SK-N-SH (cell line): ENCODE measurements at regions not wholly inside any gene's neighbourhood (a gene's known extent, or its start where the extent isn't known, plus 50 kb on each side); places are given as distances from the start of the nearest gene placed in this dataset.

ENCODE experiments used
- CTCF ChIA-PET: fragments of 300-600, 350-600 bp; formaldehyde crosslinking; extraction: SDS; loops from one replicate; lab custom pipeline; 2021; lab: Yijun Ruan, JAX
- POLR2A ChIA-PET: fragments of 350-600 bp; sonication (Branson Sonifier 250); formaldehyde crosslinking; extraction: SDS; loops from one replicate; lab custom pipeline; 2020; ENCODE audit warnings: antibody characterized with exemption, inconsistent platforms; lab: Yijun Ruan, JAX
- DNase-seq: peaks from one replicate; pipeline ENCODE4 v3.0.0; 2012
- H2AFZ ChIP-seq: fragments of 200-600 bp; sonication (generic); 2 replicates; pipeline ENCODE4 v1.8.1; 2016; ENCODE audit warnings: antibody characterized with exemption, mild to moderate bottlenecking, low read depth
- H3F3A ChIP-seq: fragments of 200-600 bp; sonication (generic); replicated peaks from 2 replicates; pipeline ENCODE3; 2016; ENCODE audit warnings: antibody characterized with exemption, mild to moderate bottlenecking; ENCODE audit not compliant: insufficient read depth
- H3K27ac ChIP-seq, 2 experiments: fragments of 200-500 bp in 1 of 2; fragments of 200-600 bp in 1 of 2; sonication (Bioruptor generic) in 1 of 2; sonication (generic), shearing (Covaris generic) in 1 of 2; 2 replicates each; pipeline versions ENCODE4 v1.5.1 to v1.6.1; 2014 to 2016; ENCODE audit warnings: low read depth in 2 of 2, inconsistent platforms in 1 of 2, low read length in 1 of 2, mild to moderate bottlenecking in 1 of 2, mixed read lengths in 1 of 2
- H3K27me3 ChIP-seq: fragments of 200-600 bp; sonication (generic), shearing (Covaris generic); 2 replicates; pipeline ENCODE4 v1.6.1; 2016; ENCODE audit warnings: mixed run types; ENCODE audit not compliant: insufficient read depth
- H3K36me3 ChIP-seq, 2 experiments: fragments of 200-500 bp in 1 of 2; fragments of 200-600 bp in 1 of 2; sonication (Bioruptor generic) in 1 of 2; sonication (generic) in 1 of 2; replicated peaks in 1 of 2; 2 replicates each; pipeline versions ENCODE3 to v1.5.1; 2014 to 2016; ENCODE audit warnings: low read length in 1 of 2, mild to moderate bottlenecking in 1 of 2; ENCODE audit not compliant: insufficient read depth in 2 of 2, control insufficient read depth in 1 of 2
- H3K4me1 ChIP-seq, 2 experiments: fragments of 200-500 bp in 1 of 2; fragments of 200-600 bp in 1 of 2; sonication (Bioruptor generic) in 1 of 2; sonication (generic), shearing (Covaris generic) in 1 of 2; 2 replicates each; pipeline versions ENCODE4 v1.5.1 to v1.6.1; 2014 to 2016; ENCODE audit warnings: low read depth in 1 of 2, low read length in 1 of 2, mixed run types in 1 of 2; ENCODE audit not compliant: insufficient read depth in 2 of 2, control insufficient read depth in 1 of 2
- H3K4me2 ChIP-seq: fragments of 200-600 bp; sonication (generic), shearing (Covaris generic); 2 replicates; pipeline ENCODE4 v1.6.1; 2017; ENCODE audit warnings: mixed run types
- H3K4me3 ChIP-seq, 2 experiments: fragments of 200-500 bp in 1 of 2; fragments of 200-600 bp in 1 of 2; sonication (Bioruptor generic) in 1 of 2; sonication (generic), shearing (Covaris generic) in 1 of 2; 2 replicates each; pipeline versions ENCODE4 v1.5.1 to v1.8.1; 2014 to 2016; ENCODE audit warnings: low read depth in 2 of 2, inconsistent platforms in 1 of 2, low read length in 1 of 2, mild to moderate bottlenecking in 1 of 2, mixed read lengths in 1 of 2, moderate library complexity in 1 of 2
- H3K79me2 ChIP-seq: fragments of 200-600 bp; sonication (generic); 2 replicates; pipeline ENCODE4 v1.8.1; 2017; ENCODE audit warnings: mild to moderate bottlenecking; ENCODE audit not compliant: insufficient read depth
- H3K9ac ChIP-seq: fragments of 200-600 bp; sonication (generic); 2 replicates; pipeline ENCODE4 v1.6.1; 2017; ENCODE audit warnings: mixed run types
- H3K9me2 ChIP-seq: fragments of 200-600 bp; sonication (generic); 2 replicates; pipeline ENCODE4 v1.6.1; 2017; ENCODE audit warnings: mixed run types
- H3K9me3 ChIP-seq: fragments of 200-600 bp; sonication (generic); 2 replicates; pipeline ENCODE4 v1.6.1; 2017; ENCODE audit warnings: mixed run types, mild to moderate bottlenecking, moderate library complexity
- H4K20me1 ChIP-seq: fragments of 200-600 bp; sonication (generic); 2 replicates; pipeline ENCODE4 v1.6.1; 2017; ENCODE audit warnings: mild to moderate bottlenecking, mixed run types; ENCODE audit not compliant: insufficient read depth
- CHD2 ChIP-seq: fragments of 150-350 bp; IDR thresholded peaks from 2 replicates; pipeline ENCODE4 v1.6.1; 2018; ENCODE audit warnings: low read length; ENCODE audit not compliant: partially characterized antibody
- NRF1 ChIP-seq: IDR thresholded peaks from 2 replicates; pipeline ENCODE4 v1.6.1; 2012; ENCODE audit warnings: low read depth, mild to moderate bottlenecking, low read length
- POLR2AphosphoS5 ChIP-seq: IDR thresholded peaks from 2 replicates; pipeline ENCODE4 v1.6.1; 2012; ENCODE audit warnings: low read depth, low read length
- RAD21 ChIP-seq: IDR thresholded peaks from 2 replicates; pipeline ENCODE4 v1.6.1; 2012; ENCODE audit warnings: mild to moderate bottlenecking, low read length
- RCOR1 ChIP-seq: fragments of 150-350 bp; IDR thresholded peaks from 2 replicates; pipeline ENCODE4 v1.6.1; 2017; ENCODE audit warnings: antibody characterized with exemption, low read length
- RXRA ChIP-seq: IDR thresholded peaks from 2 replicates; pipeline ENCODE4 v1.4.0; 2012; ENCODE audit warnings: low read depth, mild to moderate bottlenecking, borderline replicate concordance
- SIN3A ChIP-seq: IDR thresholded peaks from 2 replicates; pipeline ENCODE4 v1.6.1; 2012; ENCODE audit warnings: low read depth, mild to moderate bottlenecking, low read length, moderate library complexity, borderline replicate concordance
- SMC3 ChIP-seq: IDR thresholded peaks from 2 replicates; pipeline ENCODE4 v1.6.1; 2012; ENCODE audit warnings: low read depth, low read length, improper control_type of control experiment
- TCF12 ChIP-seq: IDR thresholded peaks from 2 replicates; pipeline ENCODE4 v1.4.0; 2012
- TEAD4 ChIP-seq: IDR thresholded peaks from 2 replicates; pipeline ENCODE4 v1.4.0; 2012; ENCODE audit warnings: mild to moderate bottlenecking, borderline replicate concordance; ENCODE audit not compliant: insufficient read depth
- WGBS: methylation state at CpG from one replicate; pipeline ENCODE4 v1.1.6; 2017; ENCODE audit warnings: low lambda C conversion rate; 5-methylcytosine and 5-hydroxymethylcytosine counted together
- TF ChIP-seq, protein P1 (sequence below): fragments of 200-600 bp; sonication (generic); IDR thresholded peaks from 2 replicates; pipeline ENCODE4 v1.6.1; 2017; ENCODE audit warnings: antibody characterized with exemption, mild to moderate bottlenecking, moderate library complexity
- TF ChIP-seq, protein P2 (sequence below): IDR thresholded peaks from 2 replicates; pipeline ENCODE4 v1.4.0; 2012; ENCODE audit warnings: low read depth
- TF ChIP-seq, protein P3 (sequence below): IDR thresholded peaks from 2 replicates; pipeline ENCODE4 v1.6.1; 2012; ENCODE audit warnings: mild to moderate bottlenecking, low read depth, low read length, moderate library complexity
- TF ChIP-seq, protein P4 (sequence below): IDR thresholded peaks from 2 replicates; pipeline ENCODE4 v1.4.0; 2012; ENCODE audit warnings: low read depth, borderline replicate concordance

DNA sequence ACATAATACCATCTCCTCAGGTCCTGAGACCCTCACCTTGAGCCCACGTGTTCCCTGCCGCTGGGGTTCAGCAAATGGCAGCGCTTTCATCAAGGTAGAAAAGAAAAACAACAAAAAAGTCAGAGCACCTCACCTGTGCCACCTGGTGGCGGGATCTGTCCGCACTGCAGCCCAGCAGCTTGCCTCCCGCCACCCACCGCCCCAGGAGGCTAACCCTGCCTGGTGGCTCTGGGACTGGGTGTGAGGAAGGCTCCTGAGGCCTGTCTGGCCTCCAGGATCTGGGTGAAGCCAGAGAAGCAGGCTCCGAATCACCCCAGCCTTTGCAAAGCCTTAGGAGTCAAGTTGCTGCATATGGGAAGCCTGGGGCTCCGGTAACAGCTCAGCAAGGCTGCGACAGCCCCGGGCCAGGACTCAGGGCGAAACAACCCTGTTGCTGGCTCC lies 270.8 kb downstream of the BMP7 start:
- ChIA-PET POLR2A (no interaction called here), CTCF (interaction anchor here (1.0 to 5.7 kb wide), 20 partner anchors 8 to 457 kb away, joined by 3 to 47 read pairs (median 4); no protein-coding TSS in a partner anchor)
- Histone ChIP-seq H4K20me1 (no peaks in the 10 kb centered on the region), H3K36me3 (no peaks in the 10 kb centered on the region), H3K27ac (no peak overlapping the region), H3K9me3 (no peaks in the 10 kb centered on the region), H3K79me2 (no peaks in the 10 kb centered on the region), H3F3A (no peaks in the 10 kb centered on the region), H3K27me3 (peaks cover 18% of the 10 kb centered on the region; the same call in 1 of the 2 replicates), H3K4me1 (no peaks in the 10 kb centered on the region), H3K9me2 (no peaks in the 10 kb centered on the region), H3K4me2 (no peak overlapping the region), H2AFZ (no peak overlapping the region), H3K4me3 (peak overlapping the region in 1 of 2 experiments; percentile 12; a peak in 1 of 4 replicates), H3K9ac (no peak overlapping the region)
- TF ChIP-seq RCOR1 = no peak
- no peak for TF ChIP-seq POLR2AphosphoS5
- TF ChIP-seq, protein P1, sequence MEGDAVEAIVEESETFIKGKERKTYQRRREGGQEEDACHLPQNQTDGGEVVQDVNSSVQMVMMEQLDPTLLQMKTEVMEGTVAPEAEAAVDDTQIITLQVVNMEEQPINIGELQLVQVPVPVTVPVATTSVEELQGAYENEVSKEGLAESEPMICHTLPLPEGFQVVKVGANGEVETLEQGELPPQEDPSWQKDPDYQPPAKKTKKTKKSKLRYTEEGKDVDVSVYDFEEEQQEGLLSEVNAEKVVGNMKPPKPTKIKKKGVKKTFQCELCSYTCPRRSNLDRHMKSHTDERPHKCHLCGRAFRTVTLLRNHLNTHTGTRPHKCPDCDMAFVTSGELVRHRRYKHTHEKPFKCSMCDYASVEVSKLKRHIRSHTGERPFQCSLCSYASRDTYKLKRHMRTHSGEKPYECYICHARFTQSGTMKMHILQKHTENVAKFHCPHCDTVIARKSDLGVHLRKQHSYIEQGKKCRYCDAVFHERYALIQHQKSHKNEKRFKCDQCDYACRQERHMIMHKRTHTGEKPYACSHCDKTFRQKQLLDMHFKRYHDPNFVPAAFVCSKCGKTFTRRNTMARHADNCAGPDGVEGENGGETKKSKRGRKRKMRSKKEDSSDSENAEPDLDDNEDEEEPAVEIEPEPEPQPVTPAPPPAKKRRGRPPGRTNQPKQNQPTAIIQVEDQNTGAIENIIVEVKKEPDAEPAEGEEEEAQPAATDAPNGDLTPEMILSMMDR = peak; percentile 59
- TF ChIP-seq RXRA = no peak
- TF ChIP-seq SIN3A = no peak
- TF ChIP-seq, protein P2, sequence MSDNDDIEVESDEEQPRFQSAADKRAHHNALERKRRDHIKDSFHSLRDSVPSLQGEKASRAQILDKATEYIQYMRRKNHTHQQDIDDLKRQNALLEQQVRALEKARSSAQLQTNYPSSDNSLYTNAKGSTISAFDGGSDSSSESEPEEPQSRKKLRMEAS = no peak
- TF ChIP-seq, protein P3, sequence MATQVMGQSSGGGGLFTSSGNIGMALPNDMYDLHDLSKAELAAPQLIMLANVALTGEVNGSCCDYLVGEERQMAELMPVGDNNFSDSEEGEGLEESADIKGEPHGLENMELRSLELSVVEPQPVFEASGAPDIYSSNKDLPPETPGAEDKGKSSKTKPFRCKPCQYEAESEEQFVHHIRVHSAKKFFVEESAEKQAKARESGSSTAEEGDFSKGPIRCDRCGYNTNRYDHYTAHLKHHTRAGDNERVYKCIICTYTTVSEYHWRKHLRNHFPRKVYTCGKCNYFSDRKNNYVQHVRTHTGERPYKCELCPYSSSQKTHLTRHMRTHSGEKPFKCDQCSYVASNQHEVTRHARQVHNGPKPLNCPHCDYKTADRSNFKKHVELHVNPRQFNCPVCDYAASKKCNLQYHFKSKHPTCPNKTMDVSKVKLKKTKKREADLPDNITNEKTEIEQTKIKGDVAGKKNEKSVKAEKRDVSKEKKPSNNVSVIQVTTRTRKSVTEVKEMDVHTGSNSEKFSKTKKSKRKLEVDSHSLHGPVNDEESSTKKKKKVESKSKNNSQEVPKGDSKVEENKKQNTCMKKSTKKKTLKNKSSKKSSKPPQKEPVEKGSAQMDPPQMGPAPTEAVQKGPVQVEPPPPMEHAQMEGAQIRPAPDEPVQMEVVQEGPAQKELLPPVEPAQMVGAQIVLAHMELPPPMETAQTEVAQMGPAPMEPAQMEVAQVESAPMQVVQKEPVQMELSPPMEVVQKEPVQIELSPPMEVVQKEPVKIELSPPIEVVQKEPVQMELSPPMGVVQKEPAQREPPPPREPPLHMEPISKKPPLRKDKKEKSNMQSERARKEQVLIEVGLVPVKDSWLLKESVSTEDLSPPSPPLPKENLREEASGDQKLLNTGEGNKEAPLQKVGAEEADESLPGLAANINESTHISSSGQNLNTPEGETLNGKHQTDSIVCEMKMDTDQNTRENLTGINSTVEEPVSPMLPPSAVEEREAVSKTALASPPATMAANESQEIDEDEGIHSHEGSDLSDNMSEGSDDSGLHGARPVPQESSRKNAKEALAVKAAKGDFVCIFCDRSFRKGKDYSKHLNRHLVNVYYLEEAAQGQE = no peak
- TF ChIP-seq RAD21 = peak; percentile 30
- TF ChIP-seq TCF12 = no peak
- no peak for TF ChIP-seq TEAD4
- TF ChIP-seq CHD2 = no peak
- peak; percentile 44 for TF ChIP-seq SMC3
- TF ChIP-seq, protein P4, sequence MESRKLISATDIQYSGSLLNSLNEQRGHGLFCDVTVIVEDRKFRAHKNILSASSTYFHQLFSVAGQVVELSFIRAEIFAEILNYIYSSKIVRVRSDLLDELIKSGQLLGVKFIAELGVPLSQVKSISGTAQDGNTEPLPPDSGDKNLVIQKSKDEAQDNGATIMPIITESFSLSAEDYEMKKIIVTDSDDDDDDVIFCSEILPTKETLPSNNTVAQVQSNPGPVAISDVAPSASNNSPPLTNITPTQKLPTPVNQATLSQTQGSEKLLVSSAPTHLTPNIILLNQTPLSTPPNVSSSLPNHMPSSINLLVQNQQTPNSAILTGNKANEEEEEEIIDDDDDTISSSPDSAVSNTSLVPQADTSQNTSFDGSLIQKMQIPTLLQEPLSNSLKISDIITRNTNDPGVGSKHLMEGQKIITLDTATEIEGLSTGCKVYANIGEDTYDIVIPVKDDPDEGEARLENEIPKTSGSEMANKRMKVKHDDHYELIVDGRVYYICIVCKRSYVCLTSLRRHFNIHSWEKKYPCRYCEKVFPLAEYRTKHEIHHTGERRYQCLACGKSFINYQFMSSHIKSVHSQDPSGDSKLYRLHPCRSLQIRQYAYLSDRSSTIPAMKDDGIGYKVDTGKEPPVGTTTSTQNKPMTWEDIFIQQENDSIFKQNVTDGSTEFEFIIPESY = no peak
- TF ChIP-seq NRF1 = no peak
- peak; percentile 59 for DNase-seq
- whole genome bisulfite sequencing = 17% methylated on average over 11 of the region's 12 CpGs
